ENCODE measurements at regions not wholly inside any gene's neighbourhood (a gene's known extent, or its start where the extent isn't known, plus 50 kb on each side); places are given as distances from the start of the nearest gene placed in this dataset.
"Not testable (repeated sequence)": the region's sequence is repeated elsewhere in the genome, so short reads cannot be mapped to it uniquely, and the experiment has no call there.

- DNase-seq = no peak
These were observed 85.2 kb upstream of the TRABD2B start for GRCh38 chr1:48082271-48082962.

DNA sequence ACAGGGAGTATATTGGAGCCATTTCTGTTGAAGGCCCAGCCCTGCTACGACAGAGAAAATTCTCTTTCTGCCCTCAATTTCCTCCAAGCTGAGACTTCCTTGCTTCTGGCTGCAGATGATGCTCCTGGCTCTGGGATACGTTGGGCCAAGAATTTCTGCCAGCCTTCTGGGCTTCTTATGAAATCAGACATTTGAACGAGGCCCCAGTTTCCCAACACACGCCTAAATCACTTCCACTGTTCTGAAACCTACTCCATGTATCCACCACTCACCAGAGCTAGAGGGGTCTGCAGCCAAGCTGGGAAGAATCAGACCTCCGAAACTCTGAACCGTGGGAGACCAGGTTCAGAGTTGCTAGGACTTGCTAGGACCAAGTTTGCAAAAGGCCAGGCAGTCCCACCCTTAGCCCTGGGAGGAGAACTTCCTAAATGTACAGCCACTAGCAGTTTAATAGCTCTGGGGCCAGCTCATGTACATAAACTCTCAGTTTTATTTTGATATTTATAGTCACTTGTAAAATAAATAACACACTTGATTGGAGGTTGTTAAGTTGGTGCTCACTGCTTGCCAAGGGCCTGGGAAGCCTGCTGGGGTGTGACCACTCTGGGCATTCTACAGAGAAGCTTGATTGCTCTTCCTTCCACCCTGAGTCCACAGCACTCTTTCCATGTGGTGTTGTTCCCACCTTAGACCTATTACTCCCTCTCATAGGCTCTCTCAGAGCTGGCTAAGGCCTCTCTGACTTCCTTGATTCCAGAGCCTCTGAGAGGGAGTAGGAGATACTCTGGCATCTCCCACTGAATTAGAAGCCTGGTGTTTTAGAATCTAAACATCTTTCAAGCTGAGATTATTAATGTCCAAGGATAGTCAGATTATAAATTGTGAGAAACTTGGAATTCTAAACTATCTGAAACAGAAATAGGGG, 83.4 kb upstream of the TRABD2B start:
- DNase-seq = no peak

DNA sequence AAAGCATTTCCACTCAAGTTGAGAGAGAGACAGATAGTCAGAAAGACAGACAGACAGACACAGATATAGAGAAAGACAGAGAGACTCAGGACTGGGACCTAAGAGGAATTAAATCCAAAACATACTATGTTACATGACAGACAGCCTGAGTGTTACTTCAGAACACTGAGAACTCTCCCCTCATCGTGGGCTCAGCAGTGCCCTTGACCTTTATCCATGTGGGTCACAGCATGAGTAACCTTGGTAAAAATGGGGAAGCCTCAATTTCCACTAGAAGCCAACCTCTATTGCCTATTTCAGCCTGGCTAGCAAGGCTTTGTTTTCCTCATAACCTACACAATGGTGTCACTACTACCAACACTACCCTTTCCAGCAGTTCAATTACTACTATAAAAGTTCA, 81.9 kb upstream of the TRABD2B start:
- no peak for DNase-seq

GRCh38 chr1:48077795-48078222, 80.6 kb upstream of the TRABD2B start:
- no peak for DNase-seq

DNA sequence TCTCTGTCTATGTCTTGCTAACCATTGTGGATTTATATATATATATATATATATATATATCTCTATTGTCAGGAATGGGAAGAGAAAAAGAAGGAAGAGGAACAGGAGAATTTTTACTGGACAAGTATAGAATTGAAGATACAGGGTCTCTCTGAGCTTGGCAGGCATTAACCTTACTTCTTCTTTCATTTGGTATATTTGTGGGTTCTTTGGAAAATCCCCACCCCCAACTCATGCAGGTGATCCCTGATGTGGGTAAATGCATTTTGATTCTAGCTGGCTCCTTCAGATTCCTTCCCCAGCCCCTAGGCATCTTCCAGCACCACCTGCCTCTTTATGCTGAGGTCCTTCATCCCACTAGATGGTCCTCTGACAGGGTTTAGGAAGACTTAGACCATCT, 78.8 kb upstream of the TRABD2B start:
- no peak for DNase-seq

GRCh38 chr1:48073798-48074530, 76.8 kb upstream of the TRABD2B start:
- DNase-seq = no peak

GRCh38 chr1:48071513-48071912, 74.3 kb upstream of the TRABD2B start:
- DNase-seq = no peak

DNA sequence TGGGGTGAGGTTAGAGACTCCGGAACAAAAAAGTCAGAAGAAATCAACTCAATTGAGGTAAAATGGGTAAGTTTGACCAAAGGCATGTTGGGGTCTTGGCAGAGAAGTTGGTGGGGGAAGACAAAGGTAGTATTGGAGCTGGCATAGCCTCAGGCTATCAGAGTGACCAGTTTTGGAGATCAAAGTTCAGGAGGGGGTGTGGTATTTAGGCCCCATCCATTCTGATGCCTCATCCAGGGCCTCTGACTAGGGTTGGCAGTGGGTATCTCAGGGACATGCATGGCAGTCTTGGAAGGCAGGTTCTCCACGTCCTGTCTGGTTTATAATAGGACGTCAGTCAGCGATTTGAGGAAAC, 73.2 kb upstream of the TRABD2B start:
- DNase-seq = no peak

GRCh38 chr1:48069662-48070395, 72.6 kb upstream of the TRABD2B start:
- DNase-seq = no peak

- no peak for DNase-seq
These were observed 71.0 kb upstream of the TRABD2B start for GRCh38 chr1:48068206-48068605.

- no peak for DNase-seq
These were observed 69.8 kb upstream of the TRABD2B start for GRCh38 chr1:48066936-48067335.

DNA sequence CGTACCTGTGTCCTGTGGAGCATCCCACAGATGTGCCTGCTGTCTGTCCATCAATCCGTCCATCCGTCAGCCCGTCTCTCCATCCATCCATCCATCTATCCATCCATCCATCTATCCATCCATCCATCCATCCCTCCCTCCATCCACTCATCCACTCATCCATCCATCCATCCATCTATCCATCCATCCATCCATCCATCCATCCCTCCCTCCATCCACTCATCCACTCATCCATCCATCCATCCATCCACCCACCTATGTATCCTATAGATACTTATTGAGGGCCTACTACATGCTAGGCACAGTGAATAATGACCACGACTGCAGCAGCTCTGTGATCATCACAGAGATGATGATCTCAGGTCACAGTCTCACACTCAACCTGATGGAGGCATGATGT, 67.5 kb upstream of the TRABD2B start:
- not testable (repeated sequence) for DNase-seq

DNA sequence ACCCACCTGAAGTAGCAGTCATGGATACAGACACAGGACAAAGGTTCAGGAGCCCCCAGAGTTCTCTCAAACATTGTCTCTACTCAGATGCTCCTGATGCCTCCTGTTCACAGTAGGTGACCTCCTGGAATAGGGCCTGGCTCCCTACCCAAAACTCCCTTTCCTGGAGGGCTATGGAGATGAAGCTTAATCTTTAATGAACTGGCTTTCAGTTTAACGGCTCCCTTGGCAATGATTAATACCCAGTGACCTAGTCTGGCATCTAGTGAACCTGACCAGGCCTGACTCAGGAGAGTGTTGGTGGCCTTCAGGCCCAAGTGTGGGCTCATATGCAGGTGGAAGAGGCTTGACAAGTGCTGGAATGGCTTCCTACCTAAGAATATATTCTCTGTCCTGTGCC, 65.2 kb upstream of the TRABD2B start:
- no peak for DNase-seq

- DNase-seq = peak; percentile 8 to 39
These were observed 64.3 kb upstream of the TRABD2B start for GRCh38 chr1:48061162-48062136.

- DNase-seq = no peak
These were observed 62.1 kb upstream of the TRABD2B start for GRCh38 chr1:48059289-48059688.

GRCh38 chr1:48058135-48059025, 61.2 kb upstream of the TRABD2B start:
- no peak for DNase-seq

- DNase-seq = no peak
These were observed 60.1 kb upstream of the TRABD2B start for GRCh38 chr1:48057249-48057648.

- no peak for DNase-seq
These were observed 58.9 kb upstream of the TRABD2B start for GRCh38 chr1:48055876-48056764.

DNA sequence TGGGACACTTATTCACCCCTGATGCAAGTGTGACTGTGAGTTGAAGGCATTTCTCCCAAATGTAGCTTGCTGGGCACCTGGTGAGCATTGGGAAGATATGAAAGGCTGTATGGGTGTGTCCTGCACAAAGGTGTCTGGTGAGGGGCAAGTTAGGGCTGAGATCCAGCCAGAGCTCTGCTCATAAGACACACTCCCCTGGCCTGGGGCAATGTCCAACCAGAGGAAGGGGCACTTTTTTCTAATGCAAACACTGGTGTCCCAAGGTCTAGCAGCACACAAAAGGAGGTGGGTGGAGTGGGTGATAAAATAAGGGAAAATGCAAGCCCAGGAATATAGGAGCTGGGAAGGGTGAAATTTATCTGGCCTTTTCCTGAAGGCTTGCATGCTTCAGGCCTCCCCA, 57.0 kb upstream of the TRABD2B start:
- no peak for DNase-seq

DNA sequence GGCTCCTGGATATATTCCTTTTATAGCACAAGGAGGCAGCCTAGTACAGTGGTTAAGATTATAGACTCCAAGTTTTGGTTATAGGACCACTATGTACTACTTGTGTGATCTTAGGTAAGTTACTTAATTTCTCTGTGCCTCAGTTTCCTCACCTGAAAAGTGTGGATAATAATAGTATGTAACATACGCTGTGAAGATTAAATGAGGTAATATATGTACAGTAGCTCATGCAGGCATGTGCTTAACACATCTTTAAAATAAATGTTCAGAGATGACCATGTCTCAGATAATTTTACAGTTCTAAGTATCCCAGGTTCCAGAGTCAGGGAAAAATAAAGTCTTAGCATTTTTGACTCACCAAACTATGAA, 55.7 kb upstream of the TRABD2B start:
- no peak for DNase-seq
